DND-41 (cell line): ENCODE measurements at regions not wholly inside any gene's neighbourhood (a gene's known extent, or its start where the extent isn't known, plus 50 kb on each side); places are given as distances from the start of the nearest gene placed in this dataset.

Source experiments
- ATAC-seq: fragments of 200-7000 bp; cut with Tn5 transposase; 3 replicates; pipeline ENCODE4 v1.9.1; 2021; ENCODE audit warnings: low read depth; ENCODE audit not compliant: insufficient read depth
- DNase-seq: peaks from one replicate; pipeline ENCODE4 v3.0.0-alpha.2; 2020
- H2AFZ ChIP-seq: 2 replicates; pipeline ENCODE4 v1.6.0; 2012; ENCODE audit warnings: low read depth, low read length
- H3K27ac ChIP-seq: 2 replicates; pipeline ENCODE4 v1.5.1; 2012; ENCODE audit warnings: low read length, inconsistent platforms
- H3K27me3 ChIP-seq: fragments of 200-600 bp; sonication (generic); 2 replicates; pipeline ENCODE4 v1.6.0; 2012; ENCODE audit warnings: low read length, mild to moderate bottlenecking, inconsistent platforms; ENCODE audit not compliant: insufficient read depth, poor library complexity
- H3K36me3 ChIP-seq: 2 replicates; pipeline ENCODE4 v1.5.1; 2012; ENCODE audit warnings: low read length, inconsistent platforms; ENCODE audit not compliant: insufficient read depth
- H3K4me1 ChIP-seq: 2 replicates; pipeline ENCODE4 v1.5.1; 2012; ENCODE audit warnings: mild to moderate bottlenecking, low read length; ENCODE audit not compliant: insufficient read depth
- H3K4me2 ChIP-seq: 2 replicates; pipeline ENCODE4 v1.6.0; 2012; ENCODE audit warnings: mild to moderate bottlenecking, moderate library complexity, low read length, inconsistent platforms; ENCODE audit not compliant: insufficient read depth
- H3K4me3 ChIP-seq, 2 experiments: fragments of 200-600 bp in 1 of 2; shearing (Covaris generic) in 1 of 2; 2 replicates each; pipeline ENCODE4 v1.5.1; 2012 to 2016; ENCODE audit warnings: inconsistent platforms in 2 of 2, low read length in 2 of 2, mild to moderate bottlenecking in 2 of 2, low read depth in 1 of 2, moderate library complexity in 1 of 2
- H3K79me2 ChIP-seq: 2 replicates; pipeline ENCODE4 v1.6.0; 2012; ENCODE audit warnings: low read length, inconsistent platforms; ENCODE audit not compliant: insufficient read depth
- H3K9ac ChIP-seq: 2 replicates; pipeline ENCODE4 v1.6.0; 2012; ENCODE audit warnings: low read depth, mild to moderate bottlenecking, inconsistent platforms, low read length, moderate library complexity
- H3K9me3 ChIP-seq: 2 replicates; pipeline ENCODE4 v1.5.1; 2012; ENCODE audit warnings: low read length, moderate library complexity, mild to moderate bottlenecking, inconsistent platforms; ENCODE audit not compliant: insufficient read depth, severe bottlenecking
- H4K20me1 ChIP-seq: 2 replicates; pipeline ENCODE4 v1.6.0; 2012; ENCODE audit warnings: low read length; ENCODE audit not compliant: insufficient read depth
- EZH2 ChIP-seq: IDR thresholded peaks from 3 replicates; pipeline ENCODE4 v1.6.1; 2012; ENCODE audit warnings: borderline replicate concordance, low read depth, mild to moderate bottlenecking, moderate library complexity, low read length, inconsistent platforms; ENCODE audit not compliant: severe bottlenecking
- TF ChIP-seq, protein P1 (sequence below): IDR thresholded peaks from 2 replicates; pipeline ENCODE4 v1.5.1; 2012; ENCODE audit warnings: borderline replicate concordance, low read length, moderate library complexity, mild to moderate bottlenecking; ENCODE audit not compliant: poor library complexity, severe bottlenecking; ENCODE audit errors: extremely low read depth

GRCh38 chr6:4437342-4437741 is 302.0 kb upstream of the ECI2 start:
- Histone ChIP-seq H3K9me3 (no peaks in the 10 kb centered on the region), H3K4me1 (no peaks in the 10 kb centered on the region), H3K27me3 (no peaks in the 10 kb centered on the region), H3K4me2 (no peak overlapping the region), H3K79me2 (no peaks in the 10 kb centered on the region), H3K9ac (no peak overlapping the region), H2AFZ (no peak overlapping the region), H3K4me3 (no peak overlapping the region), H3K36me3 (no peaks in the 10 kb centered on the region), H4K20me1 (no peaks in the 10 kb centered on the region), H3K27ac (no peak overlapping the region)
- no peak for TF ChIP-seq EZH2
- TF ChIP-seq, protein P1, sequence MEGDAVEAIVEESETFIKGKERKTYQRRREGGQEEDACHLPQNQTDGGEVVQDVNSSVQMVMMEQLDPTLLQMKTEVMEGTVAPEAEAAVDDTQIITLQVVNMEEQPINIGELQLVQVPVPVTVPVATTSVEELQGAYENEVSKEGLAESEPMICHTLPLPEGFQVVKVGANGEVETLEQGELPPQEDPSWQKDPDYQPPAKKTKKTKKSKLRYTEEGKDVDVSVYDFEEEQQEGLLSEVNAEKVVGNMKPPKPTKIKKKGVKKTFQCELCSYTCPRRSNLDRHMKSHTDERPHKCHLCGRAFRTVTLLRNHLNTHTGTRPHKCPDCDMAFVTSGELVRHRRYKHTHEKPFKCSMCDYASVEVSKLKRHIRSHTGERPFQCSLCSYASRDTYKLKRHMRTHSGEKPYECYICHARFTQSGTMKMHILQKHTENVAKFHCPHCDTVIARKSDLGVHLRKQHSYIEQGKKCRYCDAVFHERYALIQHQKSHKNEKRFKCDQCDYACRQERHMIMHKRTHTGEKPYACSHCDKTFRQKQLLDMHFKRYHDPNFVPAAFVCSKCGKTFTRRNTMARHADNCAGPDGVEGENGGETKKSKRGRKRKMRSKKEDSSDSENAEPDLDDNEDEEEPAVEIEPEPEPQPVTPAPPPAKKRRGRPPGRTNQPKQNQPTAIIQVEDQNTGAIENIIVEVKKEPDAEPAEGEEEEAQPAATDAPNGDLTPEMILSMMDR: no peak
- DNase-seq (no peak), ATAC-seq (no peak)

DNA sequence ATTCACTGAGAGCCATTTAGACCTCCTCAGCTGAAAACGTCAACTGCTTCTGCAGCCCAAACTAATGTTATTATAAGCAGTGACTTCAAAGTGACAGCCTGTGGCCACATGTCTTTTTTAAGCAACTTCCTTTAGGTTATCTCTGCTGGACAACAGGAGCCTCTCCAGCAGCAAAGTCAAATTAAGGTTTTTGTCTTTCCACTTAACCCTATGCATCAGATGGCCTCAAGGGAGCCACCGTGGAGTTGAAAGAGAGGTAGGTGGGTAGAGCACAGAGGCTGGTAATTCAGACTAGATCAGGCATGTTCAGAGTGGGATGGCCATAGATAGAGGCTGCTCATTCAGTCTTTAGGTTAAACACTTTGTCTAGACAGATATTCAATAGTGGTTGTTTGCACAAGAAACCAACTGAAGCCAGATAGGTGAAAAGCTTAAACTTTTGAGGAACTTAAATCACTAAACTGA is 300.6 kb upstream of the ECI2 start:
- H3K9ac ChIP-seq: no peak overlapping the region
- ATAC-seq (no peak), DNase-seq (no peak)
- no peak overlapping the region for H3K4me3 ChIP-seq
- TF ChIP-seq, protein P1: no peak
- TF ChIP-seq EZH2: no peak
- no peak overlapping the region for H2AFZ ChIP-seq
- no peaks in the 10 kb centered on the region for H3K4me1 ChIP-seq
- no peak overlapping the region for H3K4me2 ChIP-seq
- no peaks in the 10 kb centered on the region for H3K9me3 ChIP-seq
- no peak overlapping the region for H3K27ac ChIP-seq
- no peaks in the 10 kb centered on the region for H3K27me3 ChIP-seq
- no peaks in the 10 kb centered on the region for H3K36me3 ChIP-seq
- no peaks in the 10 kb centered on the region for H4K20me1 ChIP-seq
- H3K79me2 ChIP-seq: no peaks in the 10 kb centered on the region

GRCh38 chr6:4434655-4435054 is 299.3 kb upstream of the ECI2 start:
- H3K9me3 ChIP-seq: no peaks in the 10 kb centered on the region
- no peak overlapping the region for H3K27ac ChIP-seq
- ATAC-seq: no peak

More at GRCh38 chr6:4434655-4435054, 299.3 kb upstream of the ECI2 start:
- H3K79me2 ChIP-seq: no peaks in the 10 kb centered on the region
- no peak overlapping the region for H2AFZ ChIP-seq
- no peaks in the 10 kb centered on the region for H4K20me1 ChIP-seq
- DNase-seq: no peak
- H3K27me3 ChIP-seq: no peaks in the 10 kb centered on the region
- no peak overlapping the region for H3K4me3 ChIP-seq
- no peak overlapping the region for H3K9ac ChIP-seq
- no peaks in the 10 kb centered on the region for H3K4me1 ChIP-seq
- no peak for TF ChIP-seq EZH2
- TF ChIP-seq, protein P1: no peak
- no peaks in the 10 kb centered on the region for H3K36me3 ChIP-seq
- H3K4me2 ChIP-seq: no peak overlapping the region
